K562 (cell line): ENCODE measurements at regions not wholly inside any gene's neighbourhood (a gene's known extent, or its start where the extent isn't known, plus 50 kb on each side); places are given as distances from the start of the nearest gene placed in this dataset.

ENCODE experiments used
- ATAC-seq: fragments of 200-7000 bp; cut with Tn5 transposase; 3 replicates; pipeline ENCODE4 v1.9.1; 2020; ENCODE audit warnings: moderate library complexity
- BruUV-seq: library from RNA; stranded (reverse); fragments of 400-500 nt; replicated peaks from 2 replicates; lab custom pipeline; 2021; lab: Mats Ljungman, UMichigan
- CTCF ChIA-PET: fragments of 300-600 bp; formaldehyde crosslinking; extraction: SDS; loops from one replicate; lab custom pipeline; 2021; ENCODE audit warnings: low intra/inter-chr PET ratio; lab: Yijun Ruan, JAX
- POLR2A ChIA-PET: fragments of 300-600, 350-650 bp; sonication (Branson Sonifier 250); formaldehyde crosslinking; extraction: SDS; loops from one replicate; lab custom pipeline; 2021; ENCODE audit warnings: antibody characterized with exemption, inconsistent platforms; lab: Yijun Ruan, JAX
- DNase-seq, 4 experiments: peaks; one replicate each; pipeline versions ENCODE4 v3.0.0 to v3.0.0-alpha.2; 2011 to 2018; ENCODE audit warnings: low spot score in 3 of 4, mixed read lengths in 3 of 4; ENCODE audit errors: extremely low read depth in 1 of 4
- FAIRE-seq: peaks from 2 replicates; lab custom pipeline; 2011; peaks lifted over from hg19 to GRCh38; lab: Jason Lieb, UNC
- H2AFZ ChIP-seq: 2 replicates; pipeline ENCODE4 v1.6.0; 2011; ENCODE audit warnings: low read depth, low read length, control low read depth, inconsistent platforms
- H3K27ac ChIP-seq: fragments of 200-600 bp; 3 replicates; pipeline ENCODE4 v1.8.0; 2011; ENCODE audit warnings: low read depth, mild to moderate bottlenecking, control low read depth, inconsistent platforms, low read length, moderate library complexity, mixed read lengths; ENCODE audit errors: extremely low read depth
- H3K27me3 ChIP-seq, 2 experiments: fragments of 300-600 bp in 1 of 2; 2 replicates in 1 of 2; 3 replicates in 1 of 2; pipeline versions ENCODE4 v1.6.0 to v1.8.0; 2011; ENCODE audit warnings: inconsistent platforms in 2 of 2, low read length in 2 of 2, mild to moderate bottlenecking in 1 of 2, mixed read lengths in 1 of 2, moderate library complexity in 1 of 2; ENCODE audit not compliant: control insufficient read depth in 2 of 2, insufficient read depth in 2 of 2
- H3K36me3 ChIP-seq: fragments of 300-600 bp; 3 replicates; pipeline ENCODE4 v1.8.0; 2011; ENCODE audit warnings: mild to moderate bottlenecking, low read length, inconsistent platforms; ENCODE audit not compliant: control insufficient read depth, insufficient read depth
- H3K4me1 ChIP-seq, 2 experiments: fragments of 200-600 bp in 1 of 2; replicated peaks in 1 of 2; 2 replicates in 1 of 2; 3 replicates in 1 of 2; pipeline versions ENCODE4 v1.5.1 to v1.8.0; 2011; ENCODE audit warnings: inconsistent platforms in 2 of 2, low read length in 2 of 2, mild to moderate bottlenecking in 1 of 2, mixed read lengths in 1 of 2, moderate library complexity in 1 of 2; ENCODE audit not compliant: control insufficient read depth in 2 of 2, insufficient read depth in 2 of 2
- H3K4me2 ChIP-seq: 2 replicates; pipeline ENCODE4 v1.6.1; 2011; ENCODE audit warnings: low read length, control low read depth, inconsistent platforms, mixed read lengths; ENCODE audit not compliant: insufficient read depth
- H3K4me3 ChIP-seq: fragments of 200-600 bp; sonication (generic), shearing (Covaris generic); 2 replicates; pipeline ENCODE4 v1.5.1; 2016; ENCODE audit warnings: control low read depth, inconsistent platforms
- H3K79me2 ChIP-seq: fragments of 200-600 bp; 3 replicates; pipeline ENCODE4 v1.8.0; 2011; ENCODE audit warnings: low read length, inconsistent platforms; ENCODE audit not compliant: control insufficient read depth, insufficient read depth
- H3K9ac ChIP-seq, 2 experiments: 2 replicates each; pipeline versions ENCODE4 v1.6.0 to v1.6.1; 2011; ENCODE audit warnings: low read depth in 2 of 2, low read length in 2 of 2, control low read depth in 1 of 2, inconsistent platforms in 1 of 2, mild to moderate bottlenecking in 1 of 2, mixed read lengths in 1 of 2; ENCODE audit not compliant: insufficient read depth in 1 of 2
- H3K9me1 ChIP-seq: one replicate; pipeline ENCODE4 v1.6.0; 2011; ENCODE audit warnings: inconsistent platforms, mild to moderate bottlenecking, low read length, moderate library complexity; ENCODE audit not compliant: control insufficient read depth, insufficient read depth
- H3K9me3 ChIP-seq: replicated peaks from 2 replicates; pipeline ENCODE4 v1.5.1; 2011; ENCODE audit warnings: low read depth, low read length, inconsistent platforms; ENCODE audit not compliant: control insufficient read depth, insufficient read depth
- H4K20me1 ChIP-seq: replicated peaks from 2 replicates; pipeline ENCODE4 v1.6.1; 2011; ENCODE audit warnings: low read length, inconsistent platforms, mixed read lengths; ENCODE audit not compliant: control insufficient read depth, insufficient read depth
- ARID3A ChIP-seq: IDR thresholded peaks from 2 replicates; pipeline ENCODE4 v1.6.1; 2012; ENCODE audit warnings: low read depth, low read length, improper control_type of control experiment, borderline replicate concordance
- BRF2 ChIP-seq: IDR thresholded peaks from 3 replicates; pipeline ENCODE4 v1.6.1; 2011; ENCODE audit warnings: borderline replicate concordance, mild to moderate bottlenecking; ENCODE audit not compliant: insufficient read length, insufficient read depth
- HSF4 ChIP-seq: fragments of 250-450 bp; sonication (Bioruptor Pico); IDR thresholded peaks from 2 replicates; pipeline ENCODE4 v2.1.2; 2022; ENCODE audit warnings: mild to moderate bottlenecking, moderate library complexity, borderline replicate concordance
- ZBTB5 ChIP-seq: fragments of 450-650 bp; IDR thresholded peaks from 2 replicates; pipeline ENCODE4 v1.6.1; 2017; ENCODE audit warnings: antibody characterized with exemption
- ZNF518B ChIP-seq: fragments of 250-450 bp; sonication (Bioruptor Pico); IDR thresholded peaks from 2 replicates; pipeline ENCODE4 v1.5.0; 2021; ENCODE audit warnings: mild to moderate bottlenecking, moderate library complexity
- WGBS: fragments of 100-300 bp; shearing (Covaris generic); methylation state at CpG from one replicate; pipeline ENCODE4 v1.1.6; 2016; ENCODE audit warnings: low coverage, mixed read lengths; ENCODE audit not compliant: insufficient coverage; ENCODE audit errors: missing lambda C conversion rate; 5-methylcytosine and 5-hydroxymethylcytosine counted together
- in situ Hi-C: fragments of 300-500 bp; cut with MboI; formaldehyde crosslinking; loops from 4 replicates; pipeline ENCODE4 v1.15.0; 2018; ENCODE audit warnings: inconsistent platforms, mixed read lengths
- intact Hi-C: fragments of 100-400 bp; cut with micrococcal nuclease; formaldehyde crosslinking; loops from 2 replicates; pipeline ENCODE4 v1.14.2; 2022

- BruUV-seq = no TSS peak
- Histone ChIP-seq H2AFZ (no peak overlapping the region), H3K9ac (no peak overlapping the region), H3K9me3 (no peaks in the 10 kb centered on the region), H3K36me3 (no peaks in the 10 kb centered on the region), H3K27ac (no peak overlapping the region)
- 0% methylated on average over 2 of the region's 2 CpGs for WGBS
- no peak for FAIRE-seq
- intact Hi-C loops = no loop called here
- DNase-seq = no peak
- TF ChIP-seq BRF2 (no peak), ZNF518B (CRISPR knock-in tag) (no peak), ARID3A (no peak), HSF4 (CRISPR knock-in tag) (no peak), ZBTB5 (no peak)
- TF ChIP-seq, all 486 proteins: peak for 0
- H4K20me1 ChIP-seq = no peaks in the 10 kb centered on the region
- ChIA-PET POLR2A (interaction anchor here (0.7 kb wide), 1 partner anchor 9 kb away, joined by 3 read pairs; no protein-coding TSS in a partner anchor), CTCF (no interaction called here)
- no peaks in the 10 kb centered on the region for H3K4me1 ChIP-seq
- no peaks in the 10 kb centered on the region for H3K9me1 ChIP-seq
- H3K4me2 ChIP-seq = no peak overlapping the region
- ATAC-seq = no peak
- in situ Hi-C loops = no loop called here
- H3K79me2 ChIP-seq = no peaks in the 10 kb centered on the region
- no peak overlapping the region for H3K4me3 ChIP-seq
- peaks cover 0 to 1% of the 10 kb centered on the region in 2 experiments; a peak in 2 of 5 replicates for H3K27me3 ChIP-seq
Observed at GRCh38 chr6:12590901-12591300, 125.7 kb upstream of the PHACTR1 start.
